OCI-LY1 (cell line): ENCODE measurements at regions not wholly inside any gene's neighbourhood (a gene's known extent, or its start where the extent isn't known, plus 50 kb on each side); places are given as distances from the start of the nearest gene placed in this dataset.

ENCODE experiments used
- EZH2 ChIP-seq: fragments of 200-600 bp; sonication (generic), shearing (Covaris generic); IDR thresholded peaks from 2 replicates; pipeline ENCODE4 v1.8.0; 2017; ENCODE audit warnings: borderline replicate concordance, mixed run types, mild to moderate bottlenecking, antibody characterized with exemption, low read length, moderate library complexity, mixed read lengths
- TF ChIP-seq, protein P1 (sequence below): fragments of 200-600 bp; sonication (generic), shearing (Covaris generic); IDR thresholded peaks from 2 replicates; pipeline ENCODE4 v1.5.1; 2017; ENCODE audit warnings: mild to moderate bottlenecking, antibody characterized with exemption, low read length, moderate library complexity, mixed read lengths

DNA sequence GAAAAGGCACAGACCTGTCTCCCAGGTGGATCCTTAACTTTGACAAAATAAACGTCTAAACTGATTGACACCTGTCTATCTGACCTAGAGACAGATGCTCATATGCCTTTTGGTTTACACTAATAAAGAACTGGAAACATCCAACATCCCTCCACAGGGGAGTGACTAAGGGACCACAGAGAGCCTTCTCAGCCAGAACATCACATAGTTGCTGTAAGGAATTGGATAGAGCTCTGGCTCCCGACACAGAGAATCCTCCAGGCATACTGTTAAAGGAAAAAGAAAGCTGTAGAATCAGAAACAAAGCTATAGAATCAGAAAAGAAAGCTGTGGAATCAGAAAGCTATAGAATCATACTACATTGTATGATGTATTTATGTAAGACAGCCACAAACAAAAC, 258.8 kb downstream of the STK31 start:
- TF ChIP-seq, protein P1, sequence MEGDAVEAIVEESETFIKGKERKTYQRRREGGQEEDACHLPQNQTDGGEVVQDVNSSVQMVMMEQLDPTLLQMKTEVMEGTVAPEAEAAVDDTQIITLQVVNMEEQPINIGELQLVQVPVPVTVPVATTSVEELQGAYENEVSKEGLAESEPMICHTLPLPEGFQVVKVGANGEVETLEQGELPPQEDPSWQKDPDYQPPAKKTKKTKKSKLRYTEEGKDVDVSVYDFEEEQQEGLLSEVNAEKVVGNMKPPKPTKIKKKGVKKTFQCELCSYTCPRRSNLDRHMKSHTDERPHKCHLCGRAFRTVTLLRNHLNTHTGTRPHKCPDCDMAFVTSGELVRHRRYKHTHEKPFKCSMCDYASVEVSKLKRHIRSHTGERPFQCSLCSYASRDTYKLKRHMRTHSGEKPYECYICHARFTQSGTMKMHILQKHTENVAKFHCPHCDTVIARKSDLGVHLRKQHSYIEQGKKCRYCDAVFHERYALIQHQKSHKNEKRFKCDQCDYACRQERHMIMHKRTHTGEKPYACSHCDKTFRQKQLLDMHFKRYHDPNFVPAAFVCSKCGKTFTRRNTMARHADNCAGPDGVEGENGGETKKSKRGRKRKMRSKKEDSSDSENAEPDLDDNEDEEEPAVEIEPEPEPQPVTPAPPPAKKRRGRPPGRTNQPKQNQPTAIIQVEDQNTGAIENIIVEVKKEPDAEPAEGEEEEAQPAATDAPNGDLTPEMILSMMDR: no peak
- TF ChIP-seq EZH2: no peak
